HG03025 (cell line): ENCODE measurements at regions not wholly inside any gene's neighbourhood (a gene's known extent, or its start where the extent isn't known, plus 50 kb on each side); places are given as distances from the start of the nearest gene placed in this dataset.

Source experiments
- ATAC-seq: cut with Tn5 transposase; IDR thresholded peaks from one replicate; pipeline ENCODE4 v1.9.1; 2021; ENCODE audit warnings: mild to moderate bottlenecking, moderate library complexity; ENCODE audit not compliant: unreplicated experiment, low FRiP score

- no peak for ATAC-seq
These were observed 135.1 kb downstream of the ID4 start for GRCh38 chr6:19972221-19972620.

DNA sequence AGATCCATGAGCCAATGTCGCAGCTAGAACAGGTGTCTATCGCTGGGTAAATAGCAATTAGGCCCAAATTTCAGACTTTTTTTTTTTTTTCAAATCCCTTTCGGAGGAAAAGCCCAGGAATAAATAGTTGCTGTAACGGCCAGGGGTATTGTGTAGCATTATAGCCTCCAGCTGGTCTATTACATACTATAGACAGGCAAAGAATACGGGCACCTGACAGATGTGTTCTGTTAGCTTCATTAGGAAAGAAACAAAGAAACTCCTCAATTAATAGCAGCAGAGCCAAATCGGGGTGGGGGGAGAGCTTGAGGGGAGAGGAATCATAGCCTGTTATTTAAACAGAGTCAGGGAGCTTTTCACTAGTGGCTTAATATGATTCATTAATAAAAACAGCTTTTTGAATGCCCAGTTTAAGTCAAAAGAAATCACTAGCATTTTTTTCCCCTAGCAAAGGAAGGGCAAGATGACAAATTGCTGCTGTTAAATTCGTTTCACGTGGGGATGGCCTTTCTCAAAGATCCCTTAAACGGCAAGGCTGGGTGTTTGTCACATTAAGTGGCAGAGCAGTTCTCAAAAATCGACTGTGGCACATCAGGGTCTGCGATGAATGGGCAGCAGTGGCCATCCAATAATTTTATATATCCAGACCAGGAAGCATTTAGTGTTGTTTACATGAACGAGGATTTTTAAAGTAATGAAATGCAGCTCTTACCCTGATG is 139.4 kb downstream of the ID4 start:
- ATAC-seq: no peak

DNA sequence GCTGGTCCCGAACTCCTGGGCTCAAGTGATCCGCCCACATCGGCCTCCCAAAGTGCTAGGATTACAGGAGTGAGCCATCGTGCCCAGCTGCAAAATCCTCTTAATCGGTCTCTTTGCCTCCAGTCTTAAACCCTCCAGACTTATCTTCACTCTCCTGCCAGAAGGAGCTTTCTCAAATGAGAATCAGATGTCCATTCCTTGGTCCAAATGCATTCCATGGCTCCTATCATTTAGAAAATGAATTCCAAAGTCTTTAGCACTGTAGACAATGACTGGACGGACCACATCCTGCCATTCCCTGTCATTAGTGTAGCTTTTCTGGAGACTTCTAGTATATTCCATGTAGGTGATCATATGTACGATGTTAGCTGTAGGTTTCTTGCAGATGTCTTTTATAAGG is 141.9 kb downstream of the ID4 start:
- no peak for ATAC-seq

- no peak for ATAC-seq
These were observed 142.8 kb downstream of the ID4 start for GRCh38 chr6:19979986-19980385.

DNA sequence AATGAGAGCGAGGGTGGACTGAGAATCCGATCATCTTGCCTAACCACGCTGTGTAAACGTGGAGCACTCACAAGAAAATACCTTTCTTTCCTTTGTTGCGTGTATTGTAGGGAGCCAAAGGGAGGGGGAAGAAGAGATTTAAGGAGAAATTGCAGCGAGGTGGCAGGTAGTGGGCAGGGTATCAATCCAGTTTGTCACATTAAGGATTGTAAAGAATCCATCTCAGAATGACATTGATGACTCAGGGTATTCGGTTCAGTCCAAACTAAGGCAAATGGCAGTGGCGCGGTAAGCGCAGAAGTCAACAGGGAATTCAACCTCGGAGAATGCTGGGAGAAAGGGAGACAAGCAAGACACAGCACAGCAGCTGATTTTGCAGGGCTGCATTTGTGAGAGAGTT is 146.2 kb downstream of the ID4 start:
- ATAC-seq: no peak

DNA sequence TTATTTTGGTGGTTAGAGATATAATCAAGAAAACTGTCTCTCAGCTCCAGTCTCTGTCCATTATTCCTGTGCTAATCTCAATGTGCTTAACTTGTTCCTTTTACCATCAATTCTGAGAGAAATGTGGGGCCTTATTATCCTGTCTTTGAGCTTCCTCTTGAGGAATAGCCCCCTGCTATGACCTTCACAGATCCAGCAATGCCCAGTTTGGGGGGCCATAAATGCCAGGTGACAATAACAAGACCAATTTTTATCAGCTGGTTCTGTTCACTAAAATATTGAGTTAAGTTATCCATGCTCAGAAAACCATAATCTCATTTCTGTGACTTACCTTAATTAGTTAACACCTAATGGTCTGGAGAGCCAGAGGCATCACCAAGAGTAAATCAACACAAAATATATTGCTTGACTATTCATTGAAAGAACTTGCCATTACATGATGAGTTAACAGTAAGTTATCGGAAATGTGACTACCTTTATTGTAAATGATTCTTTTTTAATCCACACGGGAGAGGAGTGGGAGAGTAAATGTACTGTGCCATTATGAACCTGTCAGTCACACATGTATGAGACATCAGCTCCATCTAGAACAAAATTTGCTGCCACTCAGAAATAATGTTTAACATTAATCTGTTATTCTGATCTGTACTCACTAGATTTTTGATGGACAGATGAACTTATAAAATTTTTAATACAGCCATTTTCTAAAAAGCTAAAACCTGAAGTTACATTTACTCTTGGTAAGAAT is 149.7 kb downstream of the ID4 start:
- ATAC-seq: no peak

- no peak for ATAC-seq
These were observed 151.4 kb downstream of the ID4 start for GRCh38 chr6:19988555-19988954.

DNA sequence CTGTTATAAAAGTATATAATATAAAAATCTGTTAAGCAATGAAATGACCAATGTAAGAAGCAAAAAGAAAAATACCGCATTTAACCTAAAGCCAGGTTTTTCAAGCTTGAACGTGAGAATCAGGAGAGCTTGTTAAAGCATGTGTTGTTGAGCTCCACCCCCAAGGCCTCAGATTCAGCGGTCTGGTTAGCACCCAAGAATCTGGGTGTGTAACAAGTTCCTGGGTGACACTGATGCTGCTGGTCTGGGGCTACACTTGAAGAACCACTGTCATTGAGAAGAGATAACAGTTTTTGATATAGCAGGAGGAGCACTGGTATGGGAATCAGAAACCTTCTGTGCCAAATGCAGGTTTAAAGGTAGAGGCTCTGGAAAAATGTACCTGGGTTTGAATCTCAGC is 154.0 kb downstream of the ID4 start:
- no peak for ATAC-seq

DNA sequence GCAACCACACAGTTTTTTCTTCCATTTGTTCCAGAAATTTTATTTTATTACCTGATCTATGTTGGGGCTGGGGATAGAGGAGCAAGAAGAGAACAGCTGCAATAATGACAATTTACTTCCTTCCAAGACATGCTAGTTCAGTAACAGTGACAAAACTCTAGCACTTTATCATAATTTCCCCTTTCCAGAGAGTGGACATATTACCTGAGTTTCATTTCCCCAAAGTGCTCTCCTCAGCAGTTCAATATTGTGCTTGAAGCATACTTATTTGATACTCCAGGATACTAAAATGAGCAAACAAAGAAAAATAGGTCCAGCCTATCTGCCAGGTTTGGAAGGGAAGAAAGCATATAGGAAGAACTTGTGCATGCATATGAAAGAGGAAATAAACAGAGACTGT is 157.7 kb downstream of the ID4 start:
- no peak for ATAC-seq

GRCh38 chr6:19995575-19996257 is 158.5 kb downstream of the ID4 start:
- no peak for ATAC-seq

DNA sequence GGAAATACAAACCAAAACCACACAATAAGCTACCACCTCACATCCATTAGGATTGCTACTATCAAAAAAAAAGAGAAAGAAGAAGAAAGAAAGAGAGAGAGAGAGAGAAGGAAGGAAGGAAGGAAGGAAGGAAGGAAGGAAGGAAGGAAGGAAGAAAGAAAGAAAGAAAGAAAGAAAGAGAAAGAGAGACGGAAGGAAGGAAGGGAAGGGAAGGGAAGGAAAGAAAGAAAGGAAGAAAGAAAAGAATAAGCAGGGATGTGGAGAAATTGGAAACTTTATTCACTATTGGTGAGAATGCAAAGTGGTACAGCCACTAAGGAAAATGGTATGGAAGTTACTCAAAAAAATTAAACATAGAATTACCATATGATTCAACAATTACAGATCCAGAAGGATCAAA is 159.9 kb downstream of the ID4 start:
- ATAC-seq: no peak

DNA sequence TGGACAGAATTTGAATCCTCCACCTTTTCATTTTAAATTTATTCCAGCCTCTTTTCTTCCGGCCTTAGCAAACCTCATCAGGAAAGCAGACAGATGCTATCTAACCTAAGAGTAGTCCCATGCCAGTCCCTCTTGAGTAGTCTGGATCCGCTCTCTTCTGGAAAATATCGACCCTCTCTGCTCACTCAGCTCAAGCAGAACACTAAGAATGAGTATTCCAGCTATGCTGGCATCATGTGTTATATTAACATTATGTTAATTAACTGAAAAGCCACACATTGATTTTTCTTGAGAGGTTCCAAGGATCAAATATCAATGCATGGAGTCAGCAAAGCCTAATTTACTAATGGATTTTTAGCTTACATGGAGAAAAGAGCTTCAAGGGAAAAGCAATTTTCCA is 161.4 kb downstream of the ID4 start:
- no peak for ATAC-seq

DNA sequence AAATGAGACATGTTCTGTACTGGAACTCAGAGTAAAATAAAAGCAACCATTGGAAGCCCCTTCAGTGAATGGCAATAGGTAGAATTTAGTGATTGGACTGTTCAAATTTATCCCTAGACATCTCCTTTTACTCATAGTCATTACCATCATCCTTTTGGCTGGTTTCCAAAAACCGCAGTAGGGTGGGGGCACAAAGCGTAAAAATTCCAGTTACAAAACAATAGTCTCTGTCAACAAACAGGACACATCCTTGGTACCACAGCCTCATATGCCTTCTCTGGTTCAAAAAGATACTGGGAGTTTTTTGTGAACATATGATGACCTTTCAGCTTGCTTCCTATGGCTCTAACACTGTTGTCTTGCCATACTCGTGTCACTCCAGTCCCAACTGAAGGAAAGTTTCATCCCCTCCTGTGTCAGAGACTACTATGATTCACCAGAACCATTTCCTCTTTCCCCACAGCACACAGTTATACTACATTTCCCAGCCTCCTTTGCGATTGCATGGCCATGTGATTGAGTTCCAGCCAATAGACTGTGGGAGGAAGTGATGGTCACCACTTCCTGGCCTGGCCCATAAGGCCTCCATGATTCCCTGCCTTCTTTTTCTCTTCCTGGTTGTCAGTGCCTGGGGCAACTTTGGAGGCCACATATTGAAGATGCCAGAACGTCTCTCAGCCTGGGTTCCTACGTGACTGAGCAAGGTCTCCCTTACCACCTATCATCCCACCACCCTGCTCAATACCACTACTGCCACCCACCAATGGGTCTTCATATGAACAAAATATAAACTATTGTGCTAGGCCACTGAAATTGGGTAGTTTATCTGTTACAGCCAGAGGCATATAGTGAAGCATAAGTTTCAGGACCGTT is 162.4 kb downstream of the ID4 start:
- peak; percentile 55 for ATAC-seq

DNA sequence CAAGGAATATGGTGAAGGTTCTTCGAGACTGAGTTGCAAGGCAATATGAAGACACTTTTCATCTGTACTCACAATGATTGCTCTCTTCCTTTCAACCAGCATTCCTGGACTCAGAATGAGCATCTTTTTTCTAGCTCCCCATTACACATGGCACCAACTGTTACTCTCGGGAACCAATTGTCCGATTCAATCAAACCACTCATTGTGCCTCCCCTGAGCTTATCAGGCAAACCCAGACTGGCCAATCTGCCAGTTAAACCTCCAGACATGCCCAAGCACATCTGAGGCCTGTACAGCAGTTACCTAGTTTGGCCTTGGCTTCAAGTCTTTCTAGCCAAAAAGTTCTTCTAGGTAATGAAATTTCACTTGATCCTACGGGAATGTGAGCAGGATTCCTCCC is 164.1 kb downstream of the ID4 start:
- ATAC-seq: no peak

DNA sequence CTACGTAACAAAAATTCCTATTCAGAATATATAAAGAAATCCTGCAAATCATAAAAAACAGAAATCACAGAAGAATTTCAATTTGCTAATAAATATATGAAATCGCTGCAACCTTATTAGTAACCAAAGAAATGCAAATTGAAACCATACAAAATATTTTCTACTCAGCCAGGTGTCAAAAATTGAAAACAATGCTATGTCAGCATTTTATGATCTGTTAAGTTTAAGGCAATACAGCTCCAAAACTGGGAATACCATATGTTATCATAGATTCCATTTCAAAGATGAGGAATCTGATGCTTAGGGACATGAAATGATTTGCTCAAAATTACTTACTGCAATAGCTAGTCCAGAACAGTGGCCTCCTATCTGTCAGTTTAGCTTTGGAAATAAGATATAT is 168.9 kb downstream of the ID4 start:
- ATAC-seq: no peak

- ATAC-seq: no peak
These were observed 171.0 kb downstream of the ID4 start for GRCh38 chr6:20008131-20008530.

GRCh38 chr6:20013066-20013861 is 176.1 kb downstream of the ID4 start:
- no peak for ATAC-seq

DNA sequence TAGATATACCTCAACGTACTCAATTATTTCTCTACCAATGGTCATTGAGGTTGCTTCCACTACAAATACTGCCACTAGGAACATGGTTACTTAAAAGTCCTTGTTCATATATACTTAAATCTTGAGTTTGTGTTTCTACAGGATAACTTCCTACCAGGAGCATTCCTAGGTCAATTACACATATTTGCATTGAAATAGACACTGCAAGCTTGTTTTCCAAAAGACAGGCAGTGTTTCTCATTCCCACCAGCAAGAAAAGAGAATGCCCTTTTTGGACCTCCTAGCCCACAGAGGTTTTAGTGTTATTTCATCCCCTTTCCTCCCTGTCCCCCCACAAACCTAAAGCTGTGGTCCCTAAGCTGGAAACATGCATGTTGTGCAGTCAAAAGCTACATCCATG is 177.3 kb downstream of the ID4 start:
- no peak for ATAC-seq

GRCh38 chr6:20020526-20020925 is 183.4 kb downstream of the ID4 start:
- no peak for ATAC-seq

DNA sequence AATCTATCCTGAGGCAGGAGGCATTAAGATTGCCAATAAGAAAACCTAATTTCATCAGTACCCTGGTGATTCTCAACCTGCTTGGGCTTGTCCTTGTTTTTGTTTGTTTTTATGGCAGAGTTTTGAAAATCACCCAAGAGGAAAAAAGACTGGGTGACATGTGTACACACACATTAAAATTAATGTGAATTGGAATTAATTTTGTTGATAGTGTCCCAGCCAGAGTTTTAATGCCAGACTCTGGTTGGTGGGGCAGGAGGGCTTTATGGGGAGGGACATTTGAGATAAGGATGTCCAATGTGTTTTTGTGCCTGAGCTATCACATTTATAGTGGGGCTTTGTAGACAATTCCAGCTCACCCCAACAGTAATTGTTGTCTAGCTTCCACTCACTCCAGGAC is 184.6 kb downstream of the ID4 start:
- ATAC-seq: no peak
